SK-MEL-5 (cell line): ENCODE measurements at regions not wholly inside any gene's neighbourhood (a gene's known extent, or its start where the extent isn't known, plus 50 kb on each side); places are given as distances from the start of the nearest gene placed in this dataset.

ENCODE experiments used
- DNase-seq: peaks from one replicate; pipeline ENCODE4 v3.0.0-alpha.2; 2016; ENCODE audit warnings: low read depth, low spot score
- in situ Hi-C: cut with HindIII; loops from 2 replicates; pipeline ENCODE4 v1.10.0; 2016; ENCODE audit warnings: low sequenced_read_pairs, high pct_unique_total_duplicates, low pct_unique_long_range_greater_than_20kb

DNA sequence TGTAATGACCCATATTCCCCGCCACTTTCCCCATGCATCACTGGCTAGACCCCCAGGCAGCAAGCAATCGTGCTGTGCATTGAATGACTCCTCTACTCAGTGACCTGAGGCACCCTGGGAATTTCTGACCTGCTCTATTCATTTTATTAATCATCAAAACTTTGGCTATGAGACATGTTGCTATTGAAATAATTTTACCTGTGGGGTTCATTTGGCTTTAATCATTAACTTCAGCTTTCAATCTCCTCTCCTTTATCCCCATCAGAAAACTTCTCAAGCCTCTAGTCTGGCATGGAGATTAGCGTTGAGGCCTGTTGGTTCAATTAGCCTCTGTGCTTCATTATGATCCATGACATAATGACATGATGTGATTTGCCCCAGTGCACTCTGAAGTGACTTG lies 429.0 kb downstream of the ZNF608 start:
- in situ Hi-C loops, result no loop called here
- DNase-seq, result no peak

DNA sequence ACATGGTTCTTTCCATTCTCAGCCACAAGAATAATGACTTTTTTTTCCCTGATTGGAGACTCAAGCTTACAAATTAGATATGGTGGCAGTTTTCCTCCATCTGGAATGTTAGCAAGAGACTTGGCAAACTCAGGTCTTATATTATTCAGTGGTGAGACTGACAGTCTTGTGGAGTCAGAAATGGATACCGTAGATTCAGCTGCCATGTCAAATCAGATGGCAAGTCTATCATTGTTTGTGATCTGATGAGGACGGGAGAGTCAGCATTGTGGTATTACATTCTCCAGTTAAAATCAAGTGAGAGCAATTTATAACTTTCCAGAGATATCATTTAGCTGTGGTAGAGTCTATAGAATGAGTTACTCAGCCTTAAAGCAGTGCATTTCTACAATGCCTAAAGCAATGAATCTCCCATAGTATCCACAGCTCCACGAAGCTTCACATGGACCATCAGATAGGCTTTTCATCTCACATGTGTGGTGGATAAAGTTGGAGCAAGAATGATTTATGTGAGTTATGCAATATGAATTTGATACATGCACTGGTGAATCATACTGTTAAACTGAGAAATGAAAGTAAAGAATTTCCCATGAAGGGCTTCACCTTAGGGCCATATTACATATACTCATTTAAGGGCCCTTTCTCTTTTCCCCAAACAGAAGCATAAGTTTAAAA lies 430.6 kb downstream of the ZNF608 start:
- no peak for DNase-seq
- in situ Hi-C loops, result no loop called here

DNA sequence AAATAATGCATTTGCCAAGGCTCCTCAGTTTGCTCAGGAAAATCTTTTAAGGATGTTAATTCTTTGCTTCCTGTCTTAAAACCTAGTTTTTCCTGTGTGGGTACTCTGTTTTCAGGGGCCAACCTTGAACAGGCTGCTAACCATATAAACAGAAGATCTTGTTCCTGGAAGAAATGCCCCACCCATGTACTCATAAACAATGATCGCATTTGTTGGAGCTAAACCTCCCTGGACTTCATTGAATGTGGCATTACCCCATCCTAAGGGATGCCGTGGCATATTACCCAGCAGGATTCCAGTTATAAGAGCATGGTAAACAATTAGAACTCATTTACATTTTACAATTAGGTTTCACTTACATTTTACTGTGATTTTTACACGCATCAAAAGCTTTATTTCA lies 436.0 kb downstream of the ZNF608 start:
- in situ Hi-C loops, result no loop called here
- DNase-seq, result peak; percentile 75

DNA sequence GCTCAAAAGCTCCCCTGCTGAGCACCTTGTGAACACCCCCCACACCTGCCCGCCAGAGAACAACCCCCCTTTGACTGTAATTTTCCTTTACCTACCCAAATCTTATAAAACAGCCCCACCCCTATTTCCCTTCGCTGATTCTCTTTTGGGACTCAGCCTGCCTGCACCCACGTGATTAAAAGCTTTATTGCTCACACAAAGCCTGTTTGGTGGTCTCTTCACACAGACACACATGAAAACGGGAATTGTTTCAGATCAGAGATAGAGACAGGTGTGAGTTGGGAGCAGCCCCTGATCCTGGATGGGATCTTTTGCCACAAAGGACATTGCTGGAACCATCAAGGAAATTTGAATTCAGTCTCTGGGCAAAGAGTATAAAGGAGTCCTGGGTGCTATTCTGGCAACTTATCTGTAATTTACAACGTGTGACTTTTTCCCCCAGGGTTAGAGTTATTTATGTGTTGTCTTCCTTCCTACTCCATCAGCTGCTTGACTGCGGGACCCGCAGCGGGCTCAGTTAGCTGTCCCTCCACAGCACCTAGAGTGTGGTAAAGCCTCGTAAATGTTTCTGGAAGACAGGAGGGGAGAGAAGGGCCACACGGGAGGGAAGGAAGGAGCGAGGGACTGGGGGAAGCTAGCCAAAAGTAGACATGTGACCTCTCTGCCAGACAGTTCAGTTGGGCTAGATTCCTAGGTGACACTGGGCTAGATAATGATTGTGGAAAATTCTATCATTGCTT lies 437.0 kb downstream of the ZNF608 start:
- no peak for DNase-seq
- in situ Hi-C loops, result no loop called here

DNA sequence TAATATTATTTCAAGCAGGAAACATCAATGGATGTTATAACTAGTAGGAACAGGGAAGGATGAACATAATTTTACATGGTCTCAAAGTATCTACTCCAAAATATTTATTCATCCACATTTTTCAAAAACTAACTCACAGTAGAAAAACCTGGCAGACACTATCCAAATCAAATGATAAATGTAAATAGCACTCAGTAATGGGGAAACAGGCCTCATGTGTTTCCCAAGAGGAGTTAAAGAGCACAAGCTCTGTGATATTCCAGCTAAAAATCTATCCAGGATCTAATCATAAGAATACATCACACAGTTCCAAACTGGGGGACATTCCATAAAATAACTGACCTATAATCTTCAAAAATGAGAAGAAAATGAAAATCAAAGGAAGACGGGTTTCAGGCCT lies 443.1 kb downstream of the ZNF608 start:
- DNase-seq, result no peak
- in situ Hi-C loops, result no loop called here

DNA sequence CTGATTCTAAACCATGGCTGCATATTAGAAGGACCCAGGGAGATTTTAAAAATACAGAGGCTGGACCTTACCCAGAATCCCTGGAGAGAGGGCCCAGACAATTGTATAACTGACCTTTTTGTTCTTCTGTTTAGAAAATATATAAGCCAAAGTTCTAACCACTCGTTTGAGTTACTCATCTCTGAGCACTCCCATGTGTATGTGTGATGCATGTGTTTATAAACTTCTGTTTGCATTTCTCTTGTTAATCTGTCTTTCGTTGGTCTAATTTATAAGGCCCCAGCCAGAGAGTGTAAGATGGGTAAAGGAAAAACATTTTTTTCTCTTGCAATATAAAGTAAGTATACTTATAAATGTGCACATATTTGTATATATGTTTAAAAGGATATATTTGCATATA lies 443.9 kb downstream of the ZNF608 start:
- DNase-seq, result no peak
- in situ Hi-C loops, result no loop called here

DNA sequence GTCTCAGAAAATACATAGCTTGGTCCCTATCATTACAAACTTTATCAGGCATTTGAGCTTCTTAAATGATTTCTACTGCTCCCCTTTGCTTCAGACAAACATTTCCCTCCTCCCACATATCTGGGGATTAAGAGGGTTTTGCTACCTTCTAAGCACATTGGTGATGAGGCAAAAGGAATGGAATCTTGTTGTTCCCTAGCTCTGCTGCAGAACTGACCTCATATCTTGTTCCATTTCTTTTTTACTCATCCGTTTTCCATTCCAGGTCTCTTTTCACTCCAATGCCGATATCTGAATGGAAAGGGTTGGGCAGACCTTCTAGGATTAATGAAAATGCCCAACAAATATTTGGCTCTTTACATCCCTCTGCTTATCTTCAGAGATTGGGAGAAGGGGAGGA lies 444.6 kb downstream of the ZNF608 start:
- in situ Hi-C loops, result no loop called here
- no peak for DNase-seq

DNA sequence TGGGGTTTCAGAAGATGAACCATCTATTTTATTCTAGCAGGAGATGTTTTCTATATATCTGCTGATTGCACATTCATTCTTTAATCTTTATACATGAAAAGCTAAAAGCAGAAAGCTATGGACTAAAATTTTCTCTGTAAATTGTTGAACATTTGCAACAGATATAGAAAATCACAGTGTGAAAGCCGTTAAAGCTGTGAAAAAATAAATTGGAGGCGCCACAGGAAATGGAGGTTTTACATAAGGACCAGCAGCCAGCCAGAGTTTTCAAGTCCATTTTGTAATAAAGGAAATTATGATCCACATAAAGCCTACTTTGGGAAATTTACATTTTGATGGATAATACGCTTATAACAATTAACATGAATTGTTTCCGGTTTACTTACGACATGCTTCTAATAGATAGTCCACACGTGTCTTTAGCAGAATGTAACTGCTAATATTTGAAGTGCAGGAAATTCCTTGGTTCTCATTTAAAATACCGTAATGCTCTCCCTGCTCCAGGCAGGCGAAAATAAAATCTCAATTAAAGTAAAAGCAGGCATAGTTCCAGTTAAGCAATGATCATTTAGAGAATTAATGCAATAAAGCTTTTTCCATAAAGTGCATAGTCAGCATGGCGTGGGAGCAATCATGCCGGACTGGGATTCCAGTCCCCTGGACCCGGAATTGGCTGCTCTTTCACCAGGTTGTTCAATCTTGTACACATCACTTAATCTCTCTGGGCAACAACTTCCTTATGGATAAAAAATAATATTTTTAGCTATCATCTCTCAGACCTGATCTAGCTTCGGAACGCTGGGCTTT lies 445.4 kb downstream of the ZNF608 start:
- in situ Hi-C loops, result no loop called here

DNA sequence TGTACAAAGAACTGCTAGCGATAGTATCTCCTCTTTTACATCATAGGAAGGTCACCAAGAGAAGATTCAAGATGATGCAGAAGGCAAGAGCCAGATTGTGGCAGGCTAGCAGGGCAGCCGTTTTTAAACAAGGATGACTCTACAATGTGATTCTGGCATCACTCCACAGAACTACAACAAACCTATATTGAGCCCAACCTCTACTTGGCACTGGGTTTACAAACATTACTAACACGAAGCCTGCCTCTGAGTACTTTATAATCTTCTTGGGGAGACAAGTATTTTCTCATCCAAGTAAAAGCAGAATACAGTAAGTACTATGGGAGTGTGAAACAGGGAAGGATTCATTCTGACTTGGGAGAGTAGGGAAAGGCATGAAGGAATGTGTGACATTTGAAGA lies 448.6 kb downstream of the ZNF608 start:
- in situ Hi-C loops, result no loop called here
- no peak for DNase-seq

More for the DNA sequence above, 445.4 kb downstream of the ZNF608 start:
- no peak for DNase-seq

DNA sequence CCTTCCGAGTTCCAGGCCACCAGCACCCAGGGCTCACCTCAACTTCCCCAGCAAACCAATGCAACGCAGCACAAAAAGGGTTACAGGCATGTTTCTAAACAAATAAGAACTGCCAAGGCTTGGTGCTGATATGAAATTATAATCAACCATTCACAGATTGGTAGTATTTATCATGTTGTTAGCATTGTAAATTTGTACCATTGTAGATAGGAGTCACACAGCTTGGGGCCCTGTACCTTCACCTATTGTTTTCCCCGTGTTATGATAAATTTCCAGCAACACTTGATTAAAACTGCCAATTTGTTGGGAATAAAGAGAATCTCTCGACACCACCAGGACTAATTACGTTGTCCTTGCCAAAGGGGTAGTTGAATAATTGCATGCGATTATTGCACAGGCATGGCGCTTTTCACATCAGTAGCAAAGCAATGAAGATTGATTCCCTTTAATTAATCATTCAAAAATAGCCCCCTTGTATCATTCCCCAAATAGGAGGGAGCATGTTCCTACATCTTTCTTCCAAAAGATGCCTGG lies 454.1 kb downstream of the ZNF608 start:
- DNase-seq, result no peak
- in situ Hi-C loops, result no loop called here

DNA sequence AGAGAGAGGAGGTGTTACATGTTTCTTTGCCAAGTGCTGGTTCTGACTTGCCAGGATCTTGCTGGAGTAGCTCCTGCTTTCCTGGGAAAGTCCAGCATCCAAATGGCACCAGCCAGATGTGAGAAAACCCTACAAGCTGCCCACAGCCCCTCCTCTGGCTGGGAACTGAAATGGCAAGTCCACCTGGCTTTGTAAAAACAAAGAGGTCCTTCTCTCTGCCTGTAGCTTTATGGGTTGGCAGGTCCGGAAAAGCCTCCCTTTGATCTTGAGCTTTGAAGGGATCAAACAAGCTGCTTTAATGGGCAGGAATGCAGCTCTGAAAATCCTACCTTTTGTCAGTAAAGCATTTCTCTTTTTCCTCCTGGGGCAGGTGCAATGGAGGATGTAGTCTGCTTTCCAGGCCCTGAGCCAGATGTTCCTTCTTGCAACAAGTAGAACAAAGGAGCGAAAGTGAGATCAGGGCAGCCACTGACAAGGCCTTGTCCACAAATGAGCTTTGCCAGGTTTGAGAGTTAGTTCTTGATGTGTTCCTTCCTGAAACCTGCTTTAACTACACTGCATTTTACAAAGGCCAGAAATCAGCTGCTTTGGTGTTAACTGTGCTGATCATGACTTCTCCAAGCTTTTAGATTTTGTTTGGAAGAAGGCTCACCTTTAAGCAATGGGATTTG lies 456.7 kb downstream of the ZNF608 start:
- DNase-seq, result peak; percentile 13
- in situ Hi-C loops, result no loop called here

DNA sequence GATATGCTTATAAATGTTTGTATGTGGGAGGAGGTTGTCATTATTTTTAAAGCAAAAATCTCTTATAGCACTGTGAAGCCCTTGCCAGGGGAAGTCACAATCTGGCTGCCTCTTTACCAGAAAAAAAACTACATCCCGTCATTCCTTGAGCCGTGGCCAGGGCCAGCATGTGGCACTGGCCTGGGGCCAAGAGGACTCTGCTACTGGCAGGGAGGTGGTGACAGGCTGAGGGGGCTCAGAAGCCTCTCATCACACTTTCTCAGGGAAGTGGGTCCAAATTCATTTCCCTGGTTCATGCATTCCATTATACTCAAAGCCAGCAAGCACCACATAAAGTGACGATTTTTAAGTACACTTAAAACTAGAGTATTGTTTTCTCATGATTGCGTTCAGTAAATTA lies 457.3 kb downstream of the ZNF608 start:
- in situ Hi-C loops, result no loop called here
- DNase-seq, result no peak

DNA sequence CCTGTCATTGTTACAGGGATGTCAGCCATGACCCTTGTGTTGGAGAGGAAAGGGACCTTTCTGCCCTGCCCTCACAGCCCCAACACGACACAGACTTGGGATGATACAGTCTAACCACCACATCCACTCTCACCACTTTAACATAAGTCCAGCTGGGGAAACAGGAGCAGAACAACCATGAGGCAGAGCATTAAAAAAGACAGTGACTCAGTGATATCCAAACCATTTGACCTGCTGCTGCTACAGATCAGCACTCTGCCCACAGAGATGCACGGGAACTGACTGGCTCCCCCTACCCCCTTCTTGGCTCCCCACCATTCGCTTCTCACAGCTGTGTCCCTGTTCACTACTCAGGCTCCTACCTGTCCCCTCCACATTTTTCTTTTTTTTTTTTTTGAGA lies 458.6 kb downstream of the ZNF608 start:
- in situ Hi-C loops, result no loop called here
- DNase-seq, result no peak

DNA sequence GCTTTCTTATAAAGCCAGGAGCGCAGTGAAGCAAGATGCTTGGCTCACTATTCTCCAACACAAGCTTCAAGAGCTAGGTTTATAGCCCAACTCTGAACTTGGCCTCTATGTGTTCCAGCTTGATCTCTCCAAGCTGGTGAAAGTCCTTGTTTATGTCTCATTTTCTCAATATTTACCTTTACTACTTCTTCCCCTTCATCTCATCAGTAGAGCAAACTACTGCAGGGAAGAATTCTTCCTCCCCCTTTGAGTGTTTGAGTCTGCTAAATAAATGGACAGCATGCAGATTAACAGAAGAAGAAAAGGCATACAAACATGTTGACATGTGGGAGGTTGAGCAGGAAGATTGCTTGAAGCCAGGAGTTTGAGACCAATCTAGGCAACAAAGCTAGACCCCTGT lies 460.7 kb downstream of the ZNF608 start:
- in situ Hi-C loops, result no loop called here
- no peak for DNase-seq

DNA sequence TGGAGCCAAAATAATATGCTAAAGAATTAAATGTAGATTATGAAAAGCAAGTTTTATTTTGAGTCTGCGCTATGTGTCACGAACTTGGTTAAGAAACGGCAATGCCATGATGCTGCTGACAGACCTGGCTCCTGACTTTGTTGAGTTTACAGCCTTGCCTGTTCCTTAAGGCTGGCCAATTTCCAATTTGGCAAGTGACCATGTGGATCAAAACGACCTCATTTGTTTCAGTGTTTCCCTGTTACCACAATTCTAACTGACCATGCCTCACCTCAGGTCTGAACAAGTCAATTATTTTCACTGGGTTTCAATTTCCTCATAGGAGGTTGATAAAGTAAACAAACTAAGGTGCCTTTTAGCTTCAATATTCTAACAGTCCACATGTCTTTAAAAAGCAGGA lies 461.4 kb downstream of the ZNF608 start:
- no peak for DNase-seq
- in situ Hi-C loops, result no loop called here

DNA sequence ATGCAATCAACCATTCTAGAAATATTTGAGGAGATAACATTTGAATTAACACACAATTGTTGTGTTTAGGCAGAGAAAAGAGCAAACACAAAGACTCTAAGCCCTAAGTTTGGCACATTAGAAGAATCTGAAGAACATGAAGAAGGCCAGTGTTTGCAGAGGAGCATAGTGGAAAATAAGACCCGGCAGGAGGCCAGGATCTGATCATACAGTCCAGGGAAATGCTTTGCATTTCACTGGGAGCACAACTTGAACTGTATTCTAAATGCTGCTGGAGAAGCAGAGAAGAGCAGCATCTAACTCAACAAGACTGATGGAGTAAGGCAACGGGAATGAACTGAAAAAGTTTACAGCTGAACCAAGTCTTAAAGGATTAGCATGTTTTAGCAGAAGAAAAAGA lies 463.4 kb downstream of the ZNF608 start:
- DNase-seq, result no peak
- in situ Hi-C loops, result no loop called here

DNA sequence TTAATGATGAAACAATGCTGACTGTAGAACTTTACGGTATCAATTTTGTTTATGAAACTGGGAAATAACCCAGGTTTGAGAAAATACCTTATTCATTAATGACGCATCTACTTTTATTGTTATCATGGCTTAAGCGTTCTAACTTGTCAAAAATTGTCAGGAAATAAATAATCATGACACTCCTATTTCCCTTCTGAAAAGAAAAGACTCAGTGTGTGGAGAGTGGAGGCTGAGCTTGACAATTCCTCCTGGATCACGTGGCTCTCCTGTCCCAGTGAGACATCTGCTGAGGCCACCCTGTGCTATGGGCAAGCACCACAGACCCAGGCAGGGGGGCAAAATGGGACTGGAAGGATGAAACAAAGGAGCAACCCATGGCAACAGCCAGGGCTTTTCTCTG lies 466.4 kb downstream of the ZNF608 start:
- in situ Hi-C loops, result no loop called here

More for the DNA sequence above, 466.4 kb downstream of the ZNF608 start:
- no peak for DNase-seq
